ENCODE measurements at regions not wholly inside any gene's neighbourhood (a gene's known extent, or its start where the extent isn't known, plus 50 kb on each side); places are given as distances from the start of the nearest gene placed in this dataset.

- no peak overlapping the region for H3K27ac Mint-ChIP-seq
- ATAC-seq, result no peak
- peaks cover 8% of the 10 kb centered on the region for H3K9me2 ChIP-seq (ENCODE audit: insufficient read depth)
- H3K4me1 Mint-ChIP-seq, result no peaks in the 10 kb centered on the region
- H3K36me3 Mint-ChIP-seq (ENCODE audit: low read depth), result peaks cover 18% of the 10 kb centered on the region; the same call in 2 of the 3 replicates
- H3K27ac ChIP-seq (ENCODE audit: low read depth), result no peak overlapping the region
- H3K79me2 ChIP-seq (replicated peaks; ENCODE audit: insufficient read depth), result no peaks in the 10 kb centered on the region
- no peaks in the 10 kb centered on the region for H3K27me3 Mint-ChIP-seq (ENCODE audit: insufficient read depth, low read depth, poor library complexity)
- H3K4me3 ChIP-seq, result no peak overlapping the region
- no peak overlapping the region for H2AFZ ChIP-seq
- H3F3A ChIP-seq (replicated peaks; ENCODE audit: low read depth), result no peaks in the 10 kb centered on the region
- no peak overlapping the region for H3K4me3 Mint-ChIP-seq
- no peaks in the 10 kb centered on the region for H3K4me1 ChIP-seq (ENCODE audit: insufficient read depth)
- peaks cover 22% of the 10 kb centered on the region for H3K9me3 Mint-ChIP-seq
- no peaks in the 10 kb centered on the region for H4K20me1 ChIP-seq (replicated peaks; ENCODE audit: insufficient read depth)
- no peak overlapping the region for H3K4me2 ChIP-seq
- TF ChIP-seq JUNB (IDR thresholded peaks at IDR 0.05; ENCODE audit: unreplicated experiment) (no peak), REST (IDR thresholded peaks at IDR 0.05; ENCODE audit: unreplicated experiment) (no peak), STAT1 (IDR thresholded peaks at IDR 0.05; ENCODE audit: unreplicated experiment) (no peak), ETS1 (IDR thresholded peaks at IDR 0.05) (no peak), CTCF (conservative IDR thresholded peaks at IDR 0.05; ENCODE audit: low read depth in 2 of 2) (no peak), ZNF462 (CRISPR knock-in tag; IDR thresholded peaks at IDR 0.05) (no peak), EZH2phosphoT487 (IDR thresholded peaks at IDR 0.05; ENCODE audit: unreplicated experiment) (no peak), CREB1 (CRISPR knock-in tag; IDR thresholded peaks at IDR 0.05; ENCODE audit: low read depth) (no peak), NANOG (IDR thresholded peaks at IDR 0.05; ENCODE audit: borderline replicate concordance) (no peak), ZNF114 (CRISPR knock-in tag; IDR thresholded peaks at IDR 0.05) (no peak), ZNF331 (CRISPR knock-in tag; IDR thresholded peaks at IDR 0.05; ENCODE audit: low read depth) (no peak), POLR2AphosphoS5 (IDR thresholded peaks at IDR 0.05; ENCODE audit: low read depth) (no peak), EZH2 (IDR thresholded peaks at IDR 0.05; ENCODE audit: low read depth, unreplicated experiment) (no peak)
- H3K27me3 ChIP-seq (ENCODE audit: insufficient read depth), result no peaks in the 10 kb centered on the region
- DNase-seq (ENCODE audit: low spot score), result no peak
- peaks cover 13% of the 10 kb centered on the region; the same call in 1 of the 2 replicates for H3K36me3 ChIP-seq (ENCODE audit: insufficient read depth)
Measured at GRCh38 chr14:55855751-55856150, 262.5 kb upstream of the PELI2 start.

Measured in GM23338 (cell line).